Suprapubic skin (tissue), 4 donors: ENCODE measurements at regions not wholly inside any gene's neighbourhood (a gene's known extent, or its start where the extent isn't known, plus 50 kb on each side); places are given as distances from the start of the nearest gene placed in this dataset.

Source experiments
- DNase-seq, 2 donors: peaks; one replicate each; pipeline ENCODE4 v3.0.0-alpha.2; 2019; ENCODE audit warnings: low spot score in 2 of 2
- H3K27ac ChIP-seq: fragments of 200-600 bp; sonication (generic); one replicate; pipeline ENCODE4 v1.5.1; 2019
- H3K27me3 ChIP-seq: fragments of 200-600 bp; sonication (generic); one replicate; pipeline ENCODE4 v1.5.1; 2019
- H3K36me3 ChIP-seq: fragments of 200-600 bp; sonication (generic); one replicate; pipeline ENCODE4 v1.5.1; 2019
- H3K4me1 ChIP-seq: fragments of 200-600 bp; sonication (generic); one replicate; pipeline ENCODE4 v1.5.1; 2019
- H3K4me3 ChIP-seq: fragments of 200-600 bp; sonication (generic); one replicate; pipeline ENCODE4 v1.5.1; 2019; ENCODE audit warnings: mild to moderate bottlenecking
- H3K9me3 ChIP-seq: fragments of 200-600 bp; sonication (generic); one replicate; pipeline ENCODE4 v1.5.1; 2019
- CTCF ChIP-seq, 2 donors: fragments of 200-600 bp in 1 of 2; fragments of 450-650 bp in 1 of 2; sonication (generic) in 1 of 2; IDR thresholded peaks; one replicate each; pipeline ENCODE4 v1.5.1; 2016 to 2019; ENCODE audit warnings: antibody characterized with exemption in 2 of 2, mild to moderate bottlenecking in 1 of 2, moderate library complexity in 1 of 2
- EP300 ChIP-seq: sonication (generic); formaldehyde crosslinking; IDR thresholded peaks from one replicate; pipeline ENCODE4 v1.6.1; 2017; ENCODE audit warnings: antibody characterized with exemption
- POLR2A ChIP-seq, 2 donors: fragments of 450-650 bp; IDR thresholded peaks; one replicate each; pipeline ENCODE4 v1.6.1; 2017; ENCODE audit warnings: antibody characterized with exemption in 2 of 2, mild to moderate bottlenecking in 2 of 2, moderate library complexity in 2 of 2
- POLR2AphosphoS5 ChIP-seq, 3 donors: sonication (generic); formaldehyde crosslinking; IDR thresholded peaks; one replicate each; pipeline ENCODE4 v1.6.1; 2017; ENCODE audit warnings: antibody characterized with exemption in 3 of 3
- WGBS: methylation state at CpG from one replicate; pipeline ENCODE4 v1.1.5; 2018; 5-methylcytosine and 5-hydroxymethylcytosine counted together

- Histone ChIP-seq H3K27ac (no peak overlapping the region), H3K9me3 (no peaks in the 10 kb centered on the region), H3K4me1 (no peaks in the 10 kb centered on the region), H3K4me3 (no peak overlapping the region), H3K27me3 (no peaks in the 10 kb centered on the region), H3K36me3 (no peaks in the 10 kb centered on the region)
- 88% methylated on average over 1 of the region's 1 CpG for WGBS
- DNase-seq = no peak
- TF ChIP-seq CTCF (IDR thresholded peaks at IDR 0.05) (no peak), POLR2AphosphoS5 (IDR thresholded peaks at IDR 0.05) (no peak), EP300 (no peak), POLR2A (IDR thresholded peaks at IDR 0.05) (no peak)
Observed at GRCh38 chr18:27366151-27366550, 181.0 kb upstream of the CHST9 start.

GRCh38 chr18:27363872-27364271 lies 178.8 kb upstream of the CHST9 start:
- Histone ChIP-seq H3K27ac (no peak overlapping the region), H3K4me3 (no peak overlapping the region), H3K27me3 (no peaks in the 10 kb centered on the region), H3K4me1 (no peaks in the 10 kb centered on the region), H3K9me3 (no peaks in the 10 kb centered on the region), H3K36me3 (no peaks in the 10 kb centered on the region)
- no peak for DNase-seq
- TF ChIP-seq EP300 (no peak), CTCF (IDR thresholded peaks at IDR 0.05) (no peak), POLR2A (IDR thresholded peaks at IDR 0.05) (no peak), POLR2AphosphoS5 (IDR thresholded peaks at IDR 0.05) (no peak)

- 83% methylated on average over 2 of the region's 2 CpGs for WGBS
- DNase-seq = no peak
- Histone ChIP-seq H3K4me3 (no peak overlapping the region), H3K36me3 (no peaks in the 10 kb centered on the region), H3K4me1 (no peaks in the 10 kb centered on the region), H3K27ac (no peak overlapping the region), H3K27me3 (no peaks in the 10 kb centered on the region), H3K9me3 (no peaks in the 10 kb centered on the region)
- TF ChIP-seq CTCF (IDR thresholded peaks at IDR 0.05) (no peak), POLR2A (IDR thresholded peaks at IDR 0.05) (no peak), EP300 (no peak), POLR2AphosphoS5 (IDR thresholded peaks at IDR 0.05) (no peak)
Observed at GRCh38 chr18:27361477-27361876, 176.4 kb upstream of the CHST9 start.

GRCh38 chr18:27355308-27355707 lies 170.2 kb upstream of the CHST9 start:
- no peaks in the 10 kb centered on the region for H3K4me1 ChIP-seq
- no peak for DNase-seq
- TF ChIP-seq POLR2AphosphoS5 (IDR thresholded peaks at IDR 0.05) (no peak), EP300 (no peak), POLR2A (IDR thresholded peaks at IDR 0.05) (no peak), CTCF (IDR thresholded peaks at IDR 0.05) (no peak)
- no peak overlapping the region for H3K4me3 ChIP-seq
- H3K36me3 ChIP-seq = no peaks in the 10 kb centered on the region
- H3K9me3 ChIP-seq = no peaks in the 10 kb centered on the region
- 83% methylated on average over 5 of the region's 5 CpGs for WGBS
- H3K27me3 ChIP-seq = no peaks in the 10 kb centered on the region
- no peak overlapping the region for H3K27ac ChIP-seq

- no peak overlapping the region for H3K27ac ChIP-seq
- WGBS = 91% methylated on average over 4 of the region's 4 CpGs
- no peaks in the 10 kb centered on the region for H3K4me1 ChIP-seq
- no peaks in the 10 kb centered on the region for H3K27me3 ChIP-seq
- DNase-seq = no peak
- no peaks in the 10 kb centered on the region for H3K9me3 ChIP-seq
- H3K4me3 ChIP-seq = no peak overlapping the region
- no peaks in the 10 kb centered on the region for H3K36me3 ChIP-seq
- TF ChIP-seq EP300 (no peak), POLR2AphosphoS5 (IDR thresholded peaks at IDR 0.05) (no peak), CTCF (IDR thresholded peaks at IDR 0.05) (no peak), POLR2A (IDR thresholded peaks at IDR 0.05) (no peak)
Observed at GRCh38 chr18:27353273-27353672, 168.2 kb upstream of the CHST9 start.
